Head of caudate nucleus (tissue), 42 donors: ENCODE measurements at regions not wholly inside any gene's neighbourhood (a gene's known extent, or its start where the extent isn't known, plus 50 kb on each side); places are given as distances from the start of the nearest gene placed in this dataset.

Experiments
- DNase-seq, 42 donors: peaks; one replicate each; pipeline versions ENCODE4 v3.0.0 to v3.0.0-alpha.2; 2020 to 2021; ENCODE audit warnings: mixed read lengths in 7 of 42
- intact Hi-C: fragments of 100-400 bp; cut with DNase I; formaldehyde crosslinking; loops from one replicate; pipeline ENCODE4 v1.15.0; 2022

DNA sequence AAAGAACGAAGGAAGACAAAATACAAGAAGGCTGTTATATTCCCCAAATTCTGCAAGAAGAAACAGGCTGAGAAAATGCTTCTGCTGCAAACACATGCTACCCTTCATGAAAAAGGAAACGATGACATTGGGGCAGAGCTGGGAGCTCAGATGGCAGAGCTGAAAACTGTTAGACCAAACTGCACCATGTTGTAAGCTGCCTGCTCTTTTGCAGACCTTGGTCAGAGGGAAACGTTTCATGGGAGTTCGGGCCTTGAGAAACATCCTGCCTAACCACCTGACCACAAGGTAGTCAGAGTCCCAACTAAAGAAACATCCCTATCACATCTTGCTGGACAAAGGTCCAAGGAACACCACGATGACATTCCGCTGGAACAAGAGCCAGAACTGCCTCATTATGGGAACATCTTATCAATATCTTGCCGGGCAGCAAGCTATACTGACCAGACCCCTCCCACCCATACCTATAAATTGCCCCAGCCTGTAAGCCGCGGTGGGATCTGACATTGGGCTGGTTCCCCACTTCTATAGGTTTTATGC lies 110.7 kb upstream of the CTSC start:
- intact Hi-C loops, result no loop called here
- DNase-seq, result no peak

DNA sequence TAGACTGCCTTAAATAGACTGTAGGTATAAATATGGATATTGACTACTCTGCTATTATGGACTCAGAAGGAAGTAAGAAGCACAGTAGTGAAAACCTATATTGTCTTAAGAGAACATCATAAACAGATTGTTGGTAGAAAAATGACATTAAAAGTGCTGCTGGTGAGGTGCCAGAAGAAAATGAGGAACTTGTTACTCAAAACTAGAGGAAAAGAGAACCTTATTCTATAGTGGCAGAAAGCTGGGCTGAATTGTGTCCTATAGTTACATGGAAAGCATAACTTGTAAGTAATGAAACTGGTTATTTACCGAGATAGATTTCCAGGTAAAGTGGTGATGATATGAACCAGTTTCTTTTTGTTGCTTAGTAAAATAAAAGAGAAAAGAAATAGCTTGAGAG lies 109.7 kb upstream of the CTSC start:
- DNase-seq, result no peak
- intact Hi-C loops, result no loop called here

DNA sequence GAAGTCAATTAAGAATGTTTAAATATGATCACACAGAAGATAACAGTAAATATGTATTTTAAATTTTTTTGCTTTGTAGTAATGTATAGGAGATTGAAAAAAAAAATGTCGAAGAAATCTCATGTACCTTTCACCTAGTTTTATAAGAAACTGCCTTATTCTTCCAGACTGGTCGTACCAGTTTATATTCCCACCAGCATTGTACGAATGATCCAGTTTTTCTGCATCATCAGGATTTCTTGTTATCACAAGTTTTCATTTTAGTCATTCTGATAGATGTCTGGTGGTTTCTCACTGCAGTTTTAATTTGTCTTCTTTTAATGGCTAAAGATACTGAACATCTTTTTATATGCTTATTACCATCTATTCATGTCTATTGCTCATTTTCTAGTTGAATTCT lies 101.8 kb upstream of the CTSC start:
- intact Hi-C loops, result no loop called here
- no peak for DNase-seq

DNA sequence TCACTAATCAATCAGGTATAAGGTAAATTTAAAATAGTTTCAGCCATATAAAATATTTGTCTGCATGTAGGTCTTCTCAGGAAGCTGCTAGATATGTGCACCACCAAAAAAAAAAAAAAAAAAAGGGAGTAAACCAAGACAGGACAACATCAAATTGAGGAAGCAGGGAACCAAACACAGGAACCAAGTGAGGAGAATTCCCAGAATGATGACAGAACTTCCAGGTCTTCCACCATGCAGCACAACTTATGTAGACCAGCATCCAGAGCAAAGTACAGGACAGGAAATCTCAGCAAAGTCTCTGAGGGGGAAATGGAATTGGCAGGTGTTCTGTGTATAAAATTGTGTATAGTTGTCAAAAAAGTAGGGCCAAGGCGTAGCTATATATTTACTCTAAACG lies 101.2 kb upstream of the CTSC start:
- intact Hi-C loops, result no loop called here
- no peak for DNase-seq

DNA sequence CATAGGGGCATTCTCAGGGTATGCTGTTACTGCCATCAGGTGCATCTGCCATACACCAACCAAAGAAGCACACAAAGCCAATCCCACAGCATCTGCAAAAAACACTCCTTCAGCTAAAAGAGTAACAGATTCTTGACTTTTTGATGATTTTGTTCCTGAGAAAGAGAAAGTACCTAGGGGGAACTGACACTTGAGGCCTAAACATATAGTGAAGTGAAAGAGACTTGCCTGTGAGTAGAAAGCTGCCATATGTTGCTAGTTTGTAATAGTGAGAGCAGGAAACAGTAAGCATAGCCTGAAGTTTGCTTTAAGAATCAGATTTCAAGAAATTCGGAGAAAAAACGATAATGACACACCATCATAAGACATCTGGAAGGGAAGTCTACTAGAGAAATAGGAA lies 97.9 kb upstream of the CTSC start:
- DNase-seq, result no peak
- intact Hi-C loops, result no loop called here

DNA sequence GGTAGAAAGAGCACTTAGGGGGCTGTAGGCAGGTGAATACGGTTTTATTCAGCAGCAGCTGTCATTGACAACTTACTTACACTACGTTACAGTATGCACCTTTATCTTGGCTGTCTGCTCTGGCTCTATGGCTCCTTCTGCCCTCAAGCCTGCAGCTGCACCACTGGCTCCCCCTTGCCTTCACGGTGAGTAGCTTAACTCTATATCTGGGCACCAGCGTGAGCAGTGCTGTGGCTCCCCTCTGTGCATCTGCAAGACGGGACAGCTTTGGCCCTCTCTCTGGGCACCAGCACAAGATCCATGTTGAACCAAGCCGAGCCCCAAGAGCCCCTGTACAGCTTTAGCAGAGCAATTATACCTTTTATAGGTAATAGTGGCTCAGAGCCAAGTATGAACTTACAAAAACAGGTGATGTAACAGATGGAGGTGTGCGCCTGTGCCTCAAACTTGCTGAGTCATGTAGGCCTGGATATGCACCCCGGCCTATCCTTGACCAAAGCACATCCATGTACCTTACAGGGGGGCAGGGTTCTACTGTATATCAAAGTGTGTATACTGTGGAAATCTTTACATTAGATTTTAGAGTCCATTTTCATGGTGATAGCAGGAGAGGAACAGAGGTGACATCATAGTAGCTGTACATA lies 96.9 kb upstream of the CTSC start:
- intact Hi-C loops, result no loop called here
- no peak for DNase-seq

DNA sequence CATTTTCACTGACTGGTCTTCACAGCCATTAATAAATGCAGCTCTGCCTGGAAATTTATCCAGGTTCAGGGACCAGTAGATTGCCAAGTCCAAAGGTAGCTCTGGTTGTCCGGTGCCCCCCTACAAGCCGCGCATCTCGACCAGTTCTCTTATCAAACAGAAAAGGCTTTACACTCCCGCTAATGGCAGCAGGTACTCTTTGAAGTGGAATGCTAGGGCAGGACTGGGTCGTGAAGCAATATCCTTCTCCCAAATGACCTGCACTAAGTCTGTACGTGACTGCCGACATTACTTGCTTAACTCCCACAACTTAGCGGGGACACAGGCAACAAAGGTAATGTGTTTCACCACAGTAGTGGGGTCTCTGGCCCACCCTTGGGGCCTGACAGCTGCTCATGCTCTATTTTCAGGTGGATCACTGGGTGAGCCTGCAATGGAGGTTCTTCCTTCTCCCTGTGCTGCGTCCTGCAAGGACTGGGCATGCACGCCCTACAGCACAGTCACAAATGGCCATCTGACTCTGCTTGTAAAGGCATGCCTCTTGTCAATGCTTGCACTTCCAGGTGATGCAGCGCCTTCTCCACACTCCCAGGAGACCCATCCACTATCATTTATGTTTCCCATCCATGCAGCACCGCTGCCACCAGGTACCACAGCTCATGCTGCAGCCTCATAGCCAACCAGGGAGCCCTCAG lies 96.1 kb upstream of the CTSC start:
- intact Hi-C loops, result no loop called here
- DNase-seq, result no peak

DNA sequence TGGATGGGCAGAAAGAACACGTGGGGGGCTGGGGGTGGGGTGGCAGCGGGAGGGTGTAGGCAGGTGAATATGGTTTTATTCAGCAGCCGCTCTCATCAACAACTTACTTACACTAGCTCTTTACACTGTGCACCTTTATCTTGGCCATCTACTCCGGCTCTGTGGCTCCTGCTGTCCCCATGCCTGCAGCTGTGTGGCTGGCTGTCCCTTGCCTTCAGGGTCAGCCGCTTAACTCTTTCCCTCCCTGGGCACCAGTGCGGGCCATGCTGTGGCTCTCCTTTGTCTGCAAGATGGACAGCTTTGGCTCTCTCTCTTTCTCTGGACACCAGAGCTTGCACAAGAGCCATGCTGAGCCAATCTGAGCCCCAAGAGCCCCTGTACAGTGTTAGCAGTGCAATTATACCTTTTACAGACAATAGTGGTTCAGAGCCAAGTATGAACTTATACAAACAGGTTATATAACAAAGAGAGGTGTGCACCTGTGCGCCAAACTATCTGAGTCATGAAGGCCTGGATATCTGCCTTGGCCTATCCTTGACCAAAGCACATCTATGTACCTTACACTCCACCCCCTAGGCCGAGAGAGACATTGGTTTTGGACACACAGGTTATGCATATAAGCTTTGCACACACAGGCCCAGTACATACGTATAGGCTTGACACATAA lies 94.3 kb upstream of the CTSC start:
- DNase-seq, result no peak
- intact Hi-C loops, result no loop called here

DNA sequence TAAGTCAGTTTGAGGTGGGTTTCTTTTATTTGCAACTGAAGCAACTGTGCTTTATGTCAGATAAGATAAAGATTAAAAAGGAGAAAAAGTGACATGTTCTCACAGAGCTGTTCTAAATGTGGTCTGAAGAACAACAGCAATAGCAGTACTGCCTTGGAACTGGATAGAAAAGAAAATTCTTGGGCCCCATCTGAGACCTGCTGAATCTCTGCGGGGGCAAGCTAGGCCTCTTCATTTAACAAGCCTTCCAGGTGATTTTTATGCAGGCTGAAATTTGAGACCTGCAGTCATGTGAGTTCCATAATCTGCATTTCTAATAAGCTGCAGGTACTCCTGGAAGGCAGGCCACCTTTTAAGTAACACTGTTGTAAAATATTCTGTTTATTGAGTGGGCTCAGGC lies 91.4 kb upstream of the CTSC start:
- intact Hi-C loops, result no loop called here
- DNase-seq, result no peak

DNA sequence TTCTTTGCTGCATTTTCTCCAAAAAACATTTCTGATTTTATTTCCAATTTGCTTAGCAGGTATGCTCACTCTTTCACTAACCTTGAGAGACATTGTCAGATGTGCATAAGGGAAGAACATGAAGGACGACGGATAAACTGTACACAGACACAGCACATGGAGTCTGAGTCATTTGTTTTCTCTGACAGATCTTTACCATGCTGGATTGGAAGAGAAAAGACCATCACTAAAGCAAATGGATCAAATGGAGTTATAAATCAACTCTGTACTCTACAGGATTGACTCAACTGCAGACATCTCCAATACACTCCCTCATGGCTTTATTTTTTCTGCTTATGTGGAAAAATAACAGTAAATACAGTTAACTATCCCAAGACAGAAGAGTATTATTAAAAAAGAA lies 90.2 kb upstream of the CTSC start:
- intact Hi-C loops, result no loop called here

DNA sequence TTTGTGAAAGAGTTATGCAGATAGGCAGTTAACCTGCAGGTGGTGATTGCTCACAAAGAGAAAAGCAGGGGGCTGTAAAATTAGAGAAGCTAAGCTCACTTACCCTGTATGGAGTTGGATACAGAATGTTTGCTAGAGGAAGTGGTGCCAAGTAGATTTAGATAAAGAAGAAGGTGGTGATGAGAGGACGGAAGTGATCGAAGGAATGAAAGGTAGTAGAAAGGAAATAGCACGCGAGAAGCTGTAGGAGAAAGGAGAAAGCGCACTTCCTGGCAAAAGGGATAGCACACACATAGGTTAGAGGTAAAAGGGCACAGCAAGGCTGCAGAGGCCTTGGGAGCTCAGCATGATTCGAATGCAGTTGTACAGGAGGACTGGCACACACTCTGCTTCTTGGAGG lies 87.3 kb upstream of the CTSC start:
- DNase-seq, result no peak
- intact Hi-C loops, result no loop called here

More for the DNA sequence above, 90.2 kb upstream of the CTSC start:
- no peak for DNase-seq

DNA sequence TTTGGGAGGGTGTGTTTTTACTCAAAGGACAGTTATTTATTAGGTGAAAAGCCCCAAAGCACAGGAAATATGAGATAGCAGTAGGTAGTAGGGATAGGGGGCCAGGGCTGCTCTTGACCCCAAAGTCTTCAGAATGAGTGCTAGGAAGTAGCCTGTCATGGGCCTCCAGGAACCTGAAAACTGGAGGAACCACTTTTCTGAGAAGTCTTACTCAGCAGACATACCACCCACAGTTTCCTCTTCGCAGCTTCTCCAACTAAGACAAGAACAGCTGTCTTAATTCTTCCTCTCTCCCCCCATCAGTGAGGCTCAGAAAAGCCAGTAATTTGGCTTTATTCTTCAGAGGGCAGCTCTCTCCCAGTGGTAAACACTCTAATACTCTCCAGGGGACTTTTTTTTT lies 84.0 kb upstream of the CTSC start:
- intact Hi-C loops, result no loop called here
- DNase-seq, result peak in 8 of 42 donors; percentile 6 to 47 (median 23)

DNA sequence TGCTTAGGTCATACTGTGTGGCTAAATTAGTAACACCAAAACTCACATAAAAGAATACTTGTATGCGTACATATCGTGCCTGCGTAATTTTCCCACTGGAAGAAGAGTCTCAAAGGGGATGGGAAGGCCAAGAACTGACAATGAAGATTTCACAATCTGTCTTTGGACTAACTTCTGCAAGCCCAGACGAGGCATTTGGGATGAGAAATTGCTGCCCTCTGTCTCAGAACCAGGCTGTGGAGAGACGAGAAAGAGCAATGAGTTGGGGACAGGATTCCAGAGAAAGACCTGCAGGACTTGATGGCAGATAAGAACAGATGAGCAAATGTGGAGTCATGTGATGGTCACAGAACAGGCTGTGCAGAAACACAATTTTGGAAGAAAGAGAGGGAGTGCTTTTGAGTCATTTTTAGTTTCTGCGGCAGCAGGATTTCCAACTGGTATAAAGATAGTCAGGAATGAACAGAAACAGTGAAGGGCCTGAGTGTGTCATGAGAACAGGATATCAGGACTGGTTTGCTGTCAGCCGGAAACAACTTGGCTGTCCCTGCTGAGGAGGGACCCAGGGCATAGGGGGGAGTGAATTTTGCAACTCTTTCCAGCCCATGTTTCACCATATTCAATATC lies 82.7 kb upstream of the CTSC start:
- no peak for DNase-seq
- intact Hi-C loops, result no loop called here

DNA sequence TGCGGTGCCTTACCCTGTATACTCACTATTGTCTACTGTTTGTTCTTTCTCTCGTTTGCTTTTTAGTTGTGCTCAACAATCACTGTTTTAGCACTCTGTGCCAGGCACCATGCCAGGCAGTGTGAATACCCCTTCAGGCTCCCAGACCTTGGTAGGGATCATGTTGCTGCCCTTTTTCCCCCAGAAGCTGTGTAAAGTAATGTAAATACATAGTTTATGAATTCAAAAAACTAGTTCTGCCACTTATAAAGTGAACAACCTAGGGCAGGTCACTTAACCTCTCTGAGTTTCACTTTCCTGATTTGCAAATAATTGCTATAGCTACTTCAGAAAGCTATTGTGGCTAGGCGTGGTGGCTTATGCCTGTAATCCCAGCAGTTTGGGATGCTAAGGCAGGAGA lies 81.0 kb upstream of the CTSC start:
- no peak for DNase-seq
- intact Hi-C loops, result no loop called here

DNA sequence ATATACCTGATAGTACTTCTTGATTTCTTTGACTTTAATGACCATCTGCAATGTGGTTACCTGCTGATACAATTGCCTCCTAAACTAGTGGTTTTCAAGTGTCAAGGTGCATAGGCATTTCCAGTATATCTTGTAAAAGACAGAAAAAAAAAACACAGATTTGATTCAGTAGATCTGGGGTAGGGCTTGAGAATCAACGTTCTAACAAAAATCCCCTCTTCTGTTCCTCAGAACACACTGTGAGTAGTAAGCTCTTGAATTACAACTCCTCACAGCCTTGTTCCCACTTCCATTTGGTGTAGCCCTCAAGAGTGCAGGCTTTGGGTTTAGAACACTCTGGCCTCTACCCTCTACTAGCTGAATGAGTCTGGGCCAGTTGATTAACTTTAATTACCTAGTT lies 78.0 kb upstream of the CTSC start:
- intact Hi-C loops, result no loop called here
- DNase-seq, result no peak

DNA sequence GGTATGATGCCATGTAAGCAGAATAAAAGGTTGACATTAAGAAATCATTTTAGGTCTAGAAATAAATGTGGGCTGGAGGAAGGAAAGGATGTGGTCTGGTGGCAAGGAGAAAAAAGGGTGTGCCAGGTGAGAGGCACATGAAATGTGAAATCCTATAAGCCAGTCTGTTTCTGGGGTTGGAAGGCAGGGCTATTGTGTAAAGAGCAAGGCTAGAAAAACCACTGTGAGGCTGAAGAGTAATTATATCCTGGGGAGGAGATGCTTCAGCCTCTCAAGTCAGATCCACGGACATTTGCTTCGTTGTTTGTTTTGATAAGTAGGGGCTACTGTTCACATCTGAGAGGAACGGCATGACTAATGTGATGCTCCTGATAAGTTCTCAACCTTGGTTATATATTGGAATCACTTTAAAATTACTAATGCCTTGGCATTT lies 77.5 kb upstream of the CTSC start:
- no peak for DNase-seq
- intact Hi-C loops, result no loop called here

DNA sequence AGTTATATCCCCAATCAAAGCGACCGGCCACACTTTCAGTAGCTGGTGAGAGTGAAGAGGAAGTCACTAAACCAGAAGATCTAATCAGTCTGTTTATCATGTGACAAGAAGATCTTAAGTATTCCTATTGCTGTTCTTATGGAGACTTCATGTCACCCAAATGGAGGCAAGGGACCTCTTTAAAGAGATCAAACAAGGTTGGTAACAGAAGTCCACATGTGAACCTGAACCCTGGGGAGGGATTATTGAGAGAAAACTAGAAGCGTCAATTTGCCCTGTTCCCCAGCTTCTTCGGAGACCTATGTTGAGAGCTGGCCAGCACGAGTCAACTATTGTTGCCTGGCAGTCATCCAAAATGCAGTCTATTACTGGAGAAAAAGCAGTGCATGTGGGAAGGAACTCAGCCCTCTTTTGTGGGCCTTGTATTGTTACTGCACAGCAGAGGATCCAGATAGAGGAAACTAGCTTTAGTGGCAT lies 76.9 kb upstream of the CTSC start:
- peak in 15 of 42 donors; percentile 11 to 50 (median 20) for DNase-seq
- intact Hi-C loops, result no loop called here

DNA sequence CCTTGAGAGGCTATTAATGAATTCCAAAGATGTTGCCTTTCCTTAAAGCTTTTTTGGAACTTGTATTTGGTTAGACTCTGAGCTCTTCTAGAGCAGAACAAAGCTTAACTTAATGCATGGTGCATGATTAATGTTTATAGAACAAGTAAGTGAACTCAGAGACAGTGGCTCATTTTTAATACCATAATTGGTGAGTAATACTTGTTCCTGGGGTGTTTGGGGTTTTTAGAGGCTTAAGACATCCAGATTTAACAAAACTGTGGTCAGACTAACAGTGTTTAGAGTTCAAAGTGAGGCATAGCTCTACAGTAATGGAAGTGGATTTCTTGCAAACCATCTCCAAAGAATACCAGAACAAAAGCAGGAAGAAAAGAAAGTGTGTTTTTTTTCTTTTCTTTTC lies 73.7 kb upstream of the CTSC start:
- intact Hi-C loops, result no loop called here
- no peak for DNase-seq

DNA sequence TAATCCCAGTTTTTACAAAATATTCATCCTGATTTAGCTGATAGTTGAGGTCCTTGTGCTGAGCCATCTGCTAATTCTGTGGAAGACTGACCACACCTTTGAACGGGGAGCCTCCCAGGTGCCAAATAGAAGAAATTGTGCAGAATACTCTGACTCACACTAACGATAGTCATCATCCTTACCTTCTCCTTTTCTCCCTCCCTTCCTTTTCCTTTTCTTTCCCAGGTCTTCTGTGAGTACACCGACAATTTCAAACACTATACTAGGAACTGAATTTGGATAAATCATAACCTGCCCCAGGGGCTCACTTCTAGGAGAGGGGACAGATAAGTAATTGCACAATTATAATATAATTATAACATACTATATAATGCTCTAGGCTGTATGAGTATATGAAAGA lies 73.1 kb upstream of the CTSC start:
- DNase-seq, result no peak
- intact Hi-C loops, result no loop called here

DNA sequence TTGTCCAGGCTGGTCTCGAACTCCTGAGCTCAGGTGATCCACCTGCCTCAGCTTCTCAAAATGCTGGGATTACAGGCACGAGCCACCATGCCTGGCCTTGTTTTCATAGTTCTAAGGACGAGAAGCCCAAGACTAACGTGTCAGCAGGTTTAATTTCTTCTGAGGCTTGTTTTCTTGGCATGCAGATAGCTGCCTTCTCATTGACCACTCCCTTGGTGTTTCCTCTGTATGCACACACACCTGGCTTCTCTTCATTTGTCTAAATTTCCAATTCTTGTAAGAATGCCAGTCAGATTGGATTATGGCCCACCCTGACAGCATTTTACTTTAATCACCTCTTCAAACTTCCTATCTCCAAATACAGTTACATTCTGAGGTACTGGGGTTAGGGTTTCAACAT lies 72.5 kb upstream of the CTSC start:
- DNase-seq, result no peak
- intact Hi-C loops, result no loop called here
